Pons (tissue), 1 donor: ENCODE measurements at regions not wholly inside any gene's neighbourhood (a gene's known extent, or its start where the extent isn't known, plus 50 kb on each side); places are given as distances from the start of the nearest gene placed in this dataset.
"Not testable (repeated sequence)": the region's sequence is repeated elsewhere in the genome, so short reads cannot be mapped to it uniquely, and the experiment has no call there.

ENCODE experiments used
- DNase-seq: peaks from one replicate; pipeline ENCODE4 v3.0.0-alpha.2; 2016; ENCODE audit warnings: low spot score

GRCh38 chr4:146124023-146124680 is 51.4 kb upstream of the LSM6 start:
- DNase-seq: no peak

GRCh38 chr4:146123231-146123630 is 52.3 kb upstream of the LSM6 start:
- DNase-seq: no peak

- DNase-seq: no peak
Observed at GRCh38 chr4:146122398-146122797, 53.1 kb upstream of the LSM6 start.

- DNase-seq: no peak
Observed at GRCh38 chr4:146121757-146122156, 53.8 kb upstream of the LSM6 start.

GRCh38 chr4:146119845-146120404 is 55.6 kb upstream of the LSM6 start:
- no peak for DNase-seq

- no peak for DNase-seq
Observed at GRCh38 chr4:146114066-146114465, 61.5 kb upstream of the LSM6 start.

- DNase-seq: no peak
Observed at GRCh38 chr4:146113171-146113570, 62.3 kb upstream of the LSM6 start.

GRCh38 chr4:146112389-146112788 is 63.1 kb upstream of the LSM6 start:
- no peak for DNase-seq

- no peak for DNase-seq
Observed at GRCh38 chr4:146110871-146111485, 64.5 kb upstream of the LSM6 start.

GRCh38 chr4:146108756-146109155 is 66.8 kb upstream of the LSM6 start:
- no peak for DNase-seq

GRCh38 chr4:146107587-146108240 is 67.8 kb upstream of the LSM6 start:
- DNase-seq: no peak

GRCh38 chr4:146105464-146105863 is 70.1 kb upstream of the LSM6 start:
- DNase-seq: no peak

- no peak for DNase-seq
Observed at GRCh38 chr4:146104541-146104940, 71.0 kb upstream of the LSM6 start.

GRCh38 chr4:146104052-146104451 is 71.5 kb upstream of the LSM6 start:
- DNase-seq: not testable (repeated sequence)

- no peak for DNase-seq
Observed at GRCh38 chr4:146099585-146099984, 75.9 kb upstream of the LSM6 start.

- no peak for DNase-seq
Observed at GRCh38 chr4:146098978-146099377, 76.5 kb upstream of the LSM6 start.

- no peak for DNase-seq
Observed at GRCh38 chr4:146098397-146098796, 77.1 kb upstream of the LSM6 start.

- no peak for DNase-seq
Observed at GRCh38 chr4:146096371-146096770, 79.1 kb upstream of the LSM6 start.

- DNase-seq: no peak
Observed at GRCh38 chr4:146095860-146096259, 79.7 kb upstream of the LSM6 start.

- peak; percentile 42 for DNase-seq
Observed at GRCh38 chr4:146095091-146095690, 80.3 kb upstream of the LSM6 start.

GRCh38 chr4:146088690-146089089 is 86.8 kb upstream of the LSM6 start:
- DNase-seq: no peak

- no peak for DNase-seq
Observed at GRCh38 chr4:146087856-146088255, 87.7 kb upstream of the LSM6 start.

GRCh38 chr4:146076081-146076480 is 99.4 kb upstream of the LSM6 start:
- no peak for DNase-seq
